Femur (tissue), 1 donor: ENCODE measurements at regions not wholly inside any gene's neighbourhood (a gene's known extent, or its start where the extent isn't known, plus 50 kb on each side); places are given as distances from the start of the nearest gene placed in this dataset.

Source experiments
- DNase-seq: peaks from one replicate; pipeline ENCODE4 v3.0.0-alpha.2; 2017

GRCh38 chr15:68526269-68526668 lies 52.5 kb upstream of the CORO2B start:
- DNase-seq = no peak

GRCh38 chr15:68526784-68527183 lies 52.0 kb upstream of the CORO2B start:
- no peak for DNase-seq

- no peak for DNase-seq
Observed at GRCh38 chr15:68528626-68529290, 50.0 kb upstream of the CORO2B start.
